ENCODE measurements at regions not wholly inside any gene's neighbourhood (a gene's known extent, or its start where the extent isn't known, plus 50 kb on each side); places are given as distances from the start of the nearest gene placed in this dataset.

DNA sequence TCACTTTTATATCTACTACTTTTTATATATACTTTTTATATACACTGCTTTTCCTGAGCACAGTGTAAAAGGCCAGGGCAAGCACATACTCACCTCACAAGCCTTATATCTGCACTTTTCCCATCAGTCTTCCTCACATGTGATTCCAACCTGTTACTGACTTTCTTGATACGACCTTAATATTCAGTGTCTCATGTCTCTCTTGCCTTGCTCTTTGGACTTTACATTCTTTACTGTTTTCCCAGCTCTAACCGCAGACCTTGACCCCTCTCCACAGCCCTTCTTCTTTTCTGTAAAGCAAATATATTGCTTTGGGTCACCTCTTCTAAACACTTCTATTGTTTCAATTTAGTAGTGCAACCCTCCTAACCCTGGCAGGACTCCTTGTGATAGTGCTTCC lies 353.1 kb upstream of the ANO5 start:
- TF ChIP-seq, protein P1, sequence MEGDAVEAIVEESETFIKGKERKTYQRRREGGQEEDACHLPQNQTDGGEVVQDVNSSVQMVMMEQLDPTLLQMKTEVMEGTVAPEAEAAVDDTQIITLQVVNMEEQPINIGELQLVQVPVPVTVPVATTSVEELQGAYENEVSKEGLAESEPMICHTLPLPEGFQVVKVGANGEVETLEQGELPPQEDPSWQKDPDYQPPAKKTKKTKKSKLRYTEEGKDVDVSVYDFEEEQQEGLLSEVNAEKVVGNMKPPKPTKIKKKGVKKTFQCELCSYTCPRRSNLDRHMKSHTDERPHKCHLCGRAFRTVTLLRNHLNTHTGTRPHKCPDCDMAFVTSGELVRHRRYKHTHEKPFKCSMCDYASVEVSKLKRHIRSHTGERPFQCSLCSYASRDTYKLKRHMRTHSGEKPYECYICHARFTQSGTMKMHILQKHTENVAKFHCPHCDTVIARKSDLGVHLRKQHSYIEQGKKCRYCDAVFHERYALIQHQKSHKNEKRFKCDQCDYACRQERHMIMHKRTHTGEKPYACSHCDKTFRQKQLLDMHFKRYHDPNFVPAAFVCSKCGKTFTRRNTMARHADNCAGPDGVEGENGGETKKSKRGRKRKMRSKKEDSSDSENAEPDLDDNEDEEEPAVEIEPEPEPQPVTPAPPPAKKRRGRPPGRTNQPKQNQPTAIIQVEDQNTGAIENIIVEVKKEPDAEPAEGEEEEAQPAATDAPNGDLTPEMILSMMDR (IDR thresholded peaks at IDR 0.05; ENCODE audit: low read depth, low read length) = no peak
- no peak for DNase-seq (ENCODE audit: low read depth in 2 of 2)
- H3K4me3 ChIP-seq (replicated peaks in 1 of 2; ENCODE audit: low read depth in 2 of 2, low read length in 2 of 2) = no peak overlapping the region

DNA sequence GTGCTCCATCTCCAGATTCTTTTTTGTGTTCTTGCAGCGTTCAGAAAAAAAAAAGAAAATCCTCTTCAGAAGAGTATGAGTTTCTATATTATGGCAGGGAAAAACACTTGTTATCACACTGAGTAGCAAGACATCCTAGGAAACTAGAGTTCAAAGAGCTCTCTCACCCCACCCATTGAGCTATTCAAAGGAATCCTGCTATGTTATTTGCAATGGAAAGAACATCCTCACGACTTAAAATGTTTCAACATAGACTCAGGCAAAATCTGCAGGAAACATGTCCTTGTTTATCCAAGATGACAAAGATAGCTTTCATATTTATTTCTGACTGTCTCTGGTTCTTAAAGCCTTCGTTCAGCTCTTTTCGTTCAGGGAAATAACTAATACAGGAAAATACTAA lies 331.6 kb upstream of the ANO5 start:
- H3K4me3 ChIP-seq (replicated peaks in 1 of 2; ENCODE audit: low read depth in 2 of 2, low read length in 2 of 2) = no peak overlapping the region
- no peak for DNase-seq (ENCODE audit: low read depth in 2 of 2)
- TF ChIP-seq, protein P1 (IDR thresholded peaks at IDR 0.05; ENCODE audit: low read depth, low read length) = no peak

DNA sequence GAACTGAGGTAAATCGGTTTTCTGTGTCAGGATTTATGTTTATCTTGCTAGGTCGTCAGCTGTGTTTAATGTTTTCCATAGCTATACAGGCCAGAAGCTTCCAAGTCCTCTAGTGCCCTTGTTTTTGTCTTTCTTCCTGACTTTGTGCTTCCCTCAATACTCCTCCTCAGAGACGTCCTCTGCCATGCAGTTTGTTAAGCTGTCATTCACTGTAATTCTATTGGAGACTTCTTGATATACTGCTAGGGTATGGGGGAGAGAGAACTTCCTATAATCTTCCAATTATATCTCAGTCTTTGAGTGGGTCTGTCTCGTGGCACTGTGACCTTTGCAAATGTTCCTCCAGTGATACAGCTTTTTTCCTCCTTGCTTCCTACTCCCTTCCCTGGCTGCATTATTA lies 327.3 kb upstream of the ANO5 start:
- TF ChIP-seq, protein P1 (IDR thresholded peaks at IDR 0.05; ENCODE audit: low read depth, low read length) = no peak
- H3K4me3 ChIP-seq (replicated peaks in 1 of 2; ENCODE audit: low read depth in 2 of 2, low read length in 2 of 2) = no peak overlapping the region
- no peak for DNase-seq (ENCODE audit: low read depth in 2 of 2)

DNA sequence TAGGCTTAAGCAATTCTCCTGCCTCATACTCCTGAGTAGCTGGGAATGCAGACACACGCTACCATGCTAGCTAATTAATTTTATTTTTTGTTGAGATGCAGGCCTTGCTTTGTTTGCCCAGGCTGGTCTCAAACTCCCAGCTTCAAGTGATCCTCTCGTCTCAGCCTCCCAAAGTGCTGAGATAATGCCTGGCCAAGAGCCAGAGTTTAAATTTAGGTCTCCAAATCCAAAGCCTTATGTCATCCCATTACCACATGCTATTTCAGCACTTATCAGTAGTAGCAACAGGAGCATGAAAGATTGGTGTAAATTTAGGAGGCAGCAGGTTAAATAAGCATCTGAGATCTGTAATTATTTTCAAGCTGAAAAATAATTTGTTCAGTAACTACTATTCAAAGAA lies 326.1 kb upstream of the ANO5 start:
- TF ChIP-seq, protein P1 (IDR thresholded peaks at IDR 0.05; ENCODE audit: low read depth, low read length) = no peak
- no peak overlapping the region for H3K4me3 ChIP-seq (replicated peaks in 1 of 2; ENCODE audit: low read depth in 2 of 2, low read length in 2 of 2)
- DNase-seq (ENCODE audit: low read depth in 2 of 2) = no peak

DNA sequence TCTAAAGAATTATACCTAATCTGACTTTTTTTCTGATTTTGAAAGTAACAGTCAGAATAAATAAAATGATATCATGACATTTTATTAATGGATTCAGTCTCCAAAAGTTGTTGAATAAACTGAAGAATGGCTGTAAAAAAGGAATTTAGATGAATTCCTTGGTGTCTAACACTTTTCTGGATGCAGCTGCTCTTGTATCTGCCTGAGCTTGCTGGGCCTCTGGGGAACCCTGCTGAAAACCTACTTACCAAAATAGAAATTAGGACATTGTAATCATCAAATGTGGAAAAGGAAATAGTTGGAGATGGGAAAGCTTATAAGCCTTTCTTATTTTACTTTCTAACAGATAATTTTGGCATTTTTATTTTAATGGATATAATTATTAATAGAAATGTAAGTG lies 315.7 kb upstream of the ANO5 start:
- H3K4me3 ChIP-seq (replicated peaks in 1 of 2; ENCODE audit: low read depth in 2 of 2, low read length in 2 of 2) = no peak overlapping the region
- DNase-seq (ENCODE audit: low read depth in 2 of 2) = no peak
- TF ChIP-seq, protein P1 (IDR thresholded peaks at IDR 0.05; ENCODE audit: low read depth, low read length) = no peak

DNA sequence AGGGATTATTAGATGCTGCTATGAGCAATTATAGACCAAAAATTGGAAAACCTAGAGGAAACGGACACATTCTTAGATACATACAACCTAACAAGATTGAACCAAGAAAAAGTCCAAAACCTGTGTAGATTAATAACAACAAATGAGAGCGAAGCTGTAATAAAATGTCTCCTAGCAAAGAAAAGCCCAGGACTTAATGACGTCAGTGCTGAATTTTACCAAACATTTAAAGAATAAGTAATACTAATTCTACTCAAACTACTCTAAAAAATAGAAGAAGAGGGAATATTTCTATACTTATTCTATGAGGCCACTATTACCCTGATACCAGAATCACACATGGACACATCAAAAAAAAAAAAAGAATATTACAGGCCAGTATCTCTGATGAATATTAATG lies 309.5 kb upstream of the ANO5 start:
- no peak overlapping the region for H3K4me3 ChIP-seq (replicated peaks in 1 of 2; ENCODE audit: low read depth in 2 of 2, low read length in 2 of 2)
- TF ChIP-seq, protein P1 (IDR thresholded peaks at IDR 0.05; ENCODE audit: low read depth, low read length) = no peak
- no peak for DNase-seq (ENCODE audit: low read depth in 2 of 2)

DNA sequence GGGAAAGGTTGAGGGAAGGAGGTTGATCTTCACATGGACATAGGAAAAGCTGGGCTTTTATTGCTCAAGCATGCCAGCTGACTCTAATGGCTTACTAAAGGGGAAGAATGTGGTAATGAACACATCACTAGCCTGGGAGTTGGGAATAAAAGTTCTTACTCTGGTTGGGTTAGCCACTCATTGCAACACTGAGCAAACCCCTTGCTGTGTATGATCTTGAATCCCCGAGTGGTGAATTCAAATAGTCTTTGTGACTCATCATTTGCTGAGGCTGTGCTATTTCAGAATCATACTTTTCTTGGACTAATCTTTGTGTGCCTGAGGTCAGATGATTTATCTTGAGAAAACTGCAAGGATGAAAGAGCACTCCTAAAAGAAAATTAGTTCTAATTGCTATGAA lies 304.1 kb upstream of the ANO5 start:
- TF ChIP-seq, protein P1 (IDR thresholded peaks at IDR 0.05; ENCODE audit: low read depth, low read length) = no peak
- DNase-seq (ENCODE audit: low read depth in 2 of 2) = peak in 1 of 2 donors; percentile 20
- H3K4me3 ChIP-seq (replicated peaks in 1 of 2; ENCODE audit: low read depth in 2 of 2, low read length in 2 of 2) = no peak overlapping the region
